ENCODE measurements at regions not wholly inside any gene's neighbourhood (a gene's known extent, or its start where the extent isn't known, plus 50 kb on each side); places are given as distances from the start of the nearest gene placed in this dataset.

- TF ChIP-seq EP300 (IDR thresholded peaks at IDR 0.05) (no peak), CTCF (IDR thresholded peaks at IDR 0.05) (no peak), POLR2AphosphoS5 (IDR thresholded peaks at IDR 0.05) (no peak), POLR2A (IDR thresholded peaks at IDR 0.05) (no peak)
These were observed 244.1 kb upstream of the MYT1L start for GRCh38 chr2:2575181-2575577.
